HepG2 (cell line): ENCODE measurements at regions not wholly inside any gene's neighbourhood (a gene's known extent, or its start where the extent isn't known, plus 50 kb on each side); places are given as distances from the start of the nearest gene placed in this dataset.

Source experiments
- EHMT2 ChIP-seq: fragments of 200-600 bp; sonication (generic); IDR thresholded peaks from 2 replicates; pipeline ENCODE4 v1.7.0; 2017; ENCODE audit warnings: antibody characterized with exemption, low read depth, low read length, borderline replicate concordance
- GATAD2A ChIP-seq: IDR thresholded peaks from 2 replicates; pipeline ENCODE4 v1.6.1; 2016
- GTF3A ChIP-seq: sonication (generic); formaldehyde crosslinking; conservative IDR thresholded peaks from 2 replicates; pipeline ENCODE4 v1.4.0; 2020; ENCODE audit warnings: mild to moderate bottlenecking, missing genetic modification reagents
- KDM3A ChIP-seq: IDR thresholded peaks from 2 replicates; pipeline ENCODE4 v1.6.1; 2018; ENCODE audit warnings: low read depth, missing compliant biosample characterization
- KDM5A ChIP-seq: fragments of 200-600 bp; sonication (generic); IDR thresholded peaks from 2 replicates; pipeline ENCODE4 v1.7.0; 2018; ENCODE audit warnings: antibody characterized with exemption, mild to moderate bottlenecking, low read length, borderline replicate concordance
- MEIS1 ChIP-seq: sonication (generic); formaldehyde crosslinking; IDR thresholded peaks from 2 replicates; pipeline ENCODE4 v1.9.0; 2021; ENCODE audit warnings: mild to moderate bottlenecking, missing genetic modification reagents, moderate library complexity, borderline replicate concordance
- MYC ChIP-seq: sonication (generic); formaldehyde crosslinking; IDR thresholded peaks from 2 replicates; pipeline ENCODE4 v1.9.0; 2021; ENCODE audit warnings: missing genetic modification reagents, borderline replicate concordance
- NFIC ChIP-seq: IDR thresholded peaks from 2 replicates; pipeline ENCODE4 v1.6.1; 2012; ENCODE audit warnings: mild to moderate bottlenecking, low read length, inconsistent platforms
- PTBP1 ChIP-seq: fragments of 200-400 bp; formaldehyde crosslinking; IDR thresholded peaks from 2 replicates; pipeline ENCODE4 v1.6.1; 2018; ENCODE audit warnings: low read length, low read depth; ENCODE audit not compliant: poor library complexity, severe bottlenecking
- RBM39 ChIP-seq: fragments of 200-400 bp; formaldehyde crosslinking; IDR thresholded peaks from one replicate; pipeline ENCODE4 v1.6.1; 2018; ENCODE audit warnings: antibody characterized with exemption, mild to moderate bottlenecking, low read depth, low read length; ENCODE audit not compliant: poor library complexity, severe bottlenecking
- REXO4 ChIP-seq: sonication (generic); formaldehyde crosslinking; IDR thresholded peaks from 2 replicates; pipeline ENCODE4 v1.8.0; 2022; ENCODE audit warnings: missing genetic modification reagents, mild to moderate bottlenecking, borderline replicate concordance
- SYNCRIP ChIP-seq: fragments of 200-400 bp; formaldehyde crosslinking; IDR thresholded peaks from 2 replicates; pipeline ENCODE4 v1.6.1; 2018; ENCODE audit warnings: mild to moderate bottlenecking, low read depth, low read length; ENCODE audit not compliant: insufficient read depth
- TEAD3 ChIP-seq: optimal IDR thresholded peaks from 2 replicates; pipeline ENCODE3; 2016; ENCODE audit warnings: borderline replicate concordance
- TFDP1 ChIP-seq: IDR thresholded peaks from 2 replicates; pipeline ENCODE4 v1.6.1; 2016; ENCODE audit warnings: missing compliant biosample characterization, missing genetic modification reagents, borderline replicate concordance
- TOE1 ChIP-seq: sonication (generic); formaldehyde crosslinking; IDR thresholded peaks from 2 replicates; pipeline ENCODE4 v1.4.0; 2020; ENCODE audit warnings: mild to moderate bottlenecking, missing genetic modification reagents
- YEATS4 ChIP-seq: sonication (generic); formaldehyde crosslinking; IDR thresholded peaks from 2 replicates; pipeline ENCODE4 v1.4.0; 2020; ENCODE audit warnings: missing genetic modification reagents, borderline replicate concordance
- ZMYM4 ChIP-seq: sonication (generic); formaldehyde crosslinking; IDR thresholded peaks from 2 replicates; pipeline ENCODE4 v1.8.1; 2023; ENCODE audit warnings: mild to moderate bottlenecking, missing genetic modification reagents
- ZNF20 ChIP-seq: sonication (generic); formaldehyde crosslinking; IDR thresholded peaks from 2 replicates; pipeline ENCODE4 v1.4.0; 2020; ENCODE audit warnings: mild to moderate bottlenecking, moderate library complexity, missing genetic modification reagents
- ZNF207 ChIP-seq: fragments of 450-650 bp; IDR thresholded peaks from 2 replicates; pipeline ENCODE4 v1.6.1; 2016; ENCODE audit warnings: antibody characterized with exemption, borderline replicate concordance
- ZNF232 ChIP-seq: sonication (generic); formaldehyde crosslinking; IDR thresholded peaks from 2 replicates; pipeline ENCODE4 v1.4.0; 2020; ENCODE audit warnings: missing genetic modification reagents, borderline replicate concordance
- ZNF24 ChIP-seq: fragments of 450-650 bp; IDR thresholded peaks from 2 replicates; pipeline ENCODE4 v1.6.1; 2017; ENCODE audit warnings: antibody characterized with exemption, mild to moderate bottlenecking
- ZNF337 ChIP-seq: sonication (generic); formaldehyde crosslinking; IDR thresholded peaks from 2 replicates; pipeline ENCODE4 v1.5.1; 2020; ENCODE audit warnings: missing genetic modification reagents, low read depth, mild to moderate bottlenecking, borderline replicate concordance
- ZNF557 ChIP-seq: sonication (generic); formaldehyde crosslinking; IDR thresholded peaks from 2 replicates; pipeline ENCODE4 v1.4.0; 2020; ENCODE audit warnings: missing genetic modification reagents
- ZNF652 ChIP-seq: IDR thresholded peaks from 2 replicates; pipeline ENCODE4 v1.6.1; 2016; ENCODE audit warnings: low read depth, borderline replicate concordance
- ZNF724P ChIP-seq: sonication (generic); formaldehyde crosslinking; IDR thresholded peaks from 2 replicates; pipeline ENCODE4 v1.8.0; 2022; ENCODE audit warnings: missing genetic modification reagents, borderline replicate concordance
- TF ChIP-seq, protein P1 (sequence below): sonication (generic); formaldehyde crosslinking; IDR thresholded peaks from 2 replicates; pipeline ENCODE4 v1.5.0; 2020; ENCODE audit warnings: mild to moderate bottlenecking, missing genetic modification reagents, borderline replicate concordance
- TF ChIP-seq, protein P2 (sequence below): sonication (generic); formaldehyde crosslinking; IDR thresholded peaks from 2 replicates; pipeline ENCODE4 v1.4.0; 2020; ENCODE audit warnings: missing genetic modification reagents, low read depth, mild to moderate bottlenecking, borderline replicate concordance
- TF ChIP-seq, protein P3 (sequence below): IDR thresholded peaks from 2 replicates; pipeline ENCODE4 v1.6.1; 2018; ENCODE audit warnings: missing genetic modification reagents, mild to moderate bottlenecking, missing compliant biosample characterization

GRCh38 chr4:114287079-114287696 is 307.7 kb upstream of the ARSJ start (continued):
- TF ChIP-seq, protein P1, sequence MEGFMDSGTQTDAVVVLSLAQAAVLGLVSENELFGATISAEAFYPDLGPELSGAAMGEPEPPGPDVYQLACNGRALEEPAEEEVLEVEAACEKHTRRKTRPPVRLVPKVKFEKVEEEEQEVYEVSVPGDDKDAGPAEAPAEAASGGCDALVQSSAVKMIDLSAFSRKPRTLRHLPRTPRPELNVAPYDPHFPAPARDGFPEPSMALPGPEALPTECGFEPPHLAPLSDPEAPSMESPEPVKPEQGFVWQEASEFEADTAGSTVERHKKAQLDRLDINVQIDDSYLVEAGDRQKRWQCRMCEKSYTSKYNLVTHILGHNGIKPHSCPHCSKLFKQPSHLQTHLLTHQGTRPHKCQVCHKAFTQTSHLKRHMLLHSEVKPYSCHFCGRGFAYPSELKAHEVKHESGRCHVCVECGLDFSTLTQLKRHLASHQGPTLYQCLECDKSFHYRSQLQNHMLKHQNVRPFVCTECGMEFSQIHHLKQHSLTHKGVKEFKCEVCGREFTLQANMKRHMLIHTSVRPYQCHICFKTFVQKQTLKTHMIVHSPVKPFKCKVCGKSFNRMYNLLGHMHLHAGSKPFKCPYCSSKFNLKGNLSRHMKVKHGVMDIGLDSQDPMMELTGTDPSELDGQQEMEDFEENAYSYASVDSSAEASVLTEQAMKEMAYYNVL (CRISPR knock-in tag), result no peak
- TF ChIP-seq, protein P2, sequence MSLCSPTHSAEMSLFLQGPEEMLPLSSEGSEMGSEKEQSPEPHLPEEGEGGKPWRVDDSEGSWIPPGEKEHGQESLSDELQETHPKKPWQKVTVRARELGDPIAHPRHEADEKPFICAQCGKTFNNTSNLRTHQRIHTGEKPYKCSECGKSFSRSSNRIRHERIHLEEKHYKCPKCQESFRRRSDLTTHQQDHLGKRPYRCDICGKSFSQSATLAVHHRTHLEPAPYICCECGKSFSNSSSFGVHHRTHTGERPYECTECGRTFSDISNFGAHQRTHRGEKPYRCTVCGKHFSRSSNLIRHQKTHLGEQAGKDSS (CRISPR knock-in tag), result no peak
- TF ChIP-seq ZNF232 (CRISPR knock-in tag) (no peak), NFIC (no peak), EHMT2 (no peak), GATAD2A (no peak), MEIS1 (CRISPR knock-in tag) (no peak), MYC (CRISPR knock-in tag) (no peak), TEAD3 (peak; percentile 22), TFDP1 (CRISPR knock-in tag) (no peak), REXO4 (CRISPR knock-in tag) (no peak), ZNF652 (no peak), ZMYM4 (CRISPR knock-in tag) (peak; percentile 64), ZNF557 (CRISPR knock-in tag) (no peak), KDM5A (no peak), TOE1 (CRISPR knock-in tag) (no peak), RBM39 (no peak), ZNF337 (CRISPR knock-in tag) (no peak), ZNF724P (CRISPR knock-in tag) (no peak), GTF3A (CRISPR knock-in tag) (no peak), ZNF20 (CRISPR knock-in tag) (no peak), SYNCRIP (no peak), ZNF207 (no peak), ZNF24 (no peak), PTBP1 (no peak), KDM3A (CRISPR knock-in tag) (no peak), YEATS4 (CRISPR knock-in tag) (no peak)
- TF ChIP-seq, protein P3, sequence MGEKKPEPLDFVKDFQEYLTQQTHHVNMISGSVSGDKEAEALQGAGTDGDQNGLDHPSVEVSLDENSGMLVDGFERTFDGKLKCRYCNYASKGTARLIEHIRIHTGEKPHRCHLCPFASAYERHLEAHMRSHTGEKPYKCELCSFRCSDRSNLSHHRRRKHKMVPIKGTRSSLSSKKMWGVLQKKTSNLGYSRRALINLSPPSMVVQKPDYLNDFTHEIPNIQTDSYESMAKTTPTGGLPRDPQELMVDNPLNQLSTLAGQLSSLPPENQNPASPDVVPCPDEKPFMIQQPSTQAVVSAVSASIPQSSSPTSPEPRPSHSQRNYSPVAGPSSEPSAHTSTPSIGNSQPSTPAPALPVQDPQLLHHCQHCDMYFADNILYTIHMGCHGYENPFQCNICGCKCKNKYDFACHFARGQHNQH (CRISPR knock-in tag), result 0 out of 2 replicates have a peak, but pooled peaks have one; percentile 31
